RCC 7860 (cell line): ENCODE measurements at regions not wholly inside any gene's neighbourhood (a gene's known extent, or its start where the extent isn't known, plus 50 kb on each side); places are given as distances from the start of the nearest gene placed in this dataset.

Source experiments
- DNase-seq: peaks from one replicate; pipeline ENCODE4 v3.0.0-alpha.2; 2015; ENCODE audit warnings: low spot score
- FAIRE-seq: peaks from 2 replicates; lab custom pipeline; 2012; peaks lifted over from hg19 to GRCh38; lab: Jason Lieb, UNC

DNA sequence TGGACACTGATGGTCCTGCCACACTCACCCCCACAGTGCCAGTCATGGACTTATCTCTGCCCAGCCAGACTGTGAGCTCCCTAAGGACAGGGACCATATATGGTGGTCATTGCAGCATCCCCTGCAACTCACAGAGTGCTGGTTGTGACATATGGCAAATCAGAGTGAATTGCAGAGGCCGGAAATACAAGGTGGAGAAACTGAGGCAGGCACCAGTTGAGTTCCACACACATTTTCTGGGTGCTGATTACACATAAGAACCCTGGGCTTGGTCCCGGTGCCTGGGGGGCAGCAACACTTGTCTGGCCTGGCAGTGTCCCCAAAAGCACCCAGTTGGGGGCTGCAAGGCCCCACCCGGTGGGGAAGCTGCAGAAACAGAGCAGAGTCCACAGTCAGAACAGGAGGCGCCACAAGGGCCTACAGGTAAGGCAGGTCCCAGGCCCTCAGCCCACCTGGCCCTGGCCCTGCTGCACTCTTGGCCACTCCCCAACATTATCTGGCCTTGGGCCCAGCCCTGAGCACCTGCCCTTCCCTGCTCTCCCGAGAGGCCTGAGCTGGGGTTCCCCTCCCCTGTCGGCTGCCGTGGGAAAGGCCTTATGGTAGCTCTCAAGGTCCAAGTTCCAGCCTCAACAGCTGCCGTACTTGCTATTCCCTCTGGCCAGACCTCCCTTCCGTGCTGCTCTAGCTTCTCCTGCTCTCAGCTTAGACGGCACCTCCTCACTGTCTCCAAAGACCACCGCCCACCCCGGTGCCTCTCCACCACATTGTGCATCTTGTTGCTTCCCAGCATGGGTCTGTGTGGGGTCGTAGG is 140.8 kb upstream of the PTPN1 start:
- no peak for FAIRE-seq
- no peak for DNase-seq

DNA sequence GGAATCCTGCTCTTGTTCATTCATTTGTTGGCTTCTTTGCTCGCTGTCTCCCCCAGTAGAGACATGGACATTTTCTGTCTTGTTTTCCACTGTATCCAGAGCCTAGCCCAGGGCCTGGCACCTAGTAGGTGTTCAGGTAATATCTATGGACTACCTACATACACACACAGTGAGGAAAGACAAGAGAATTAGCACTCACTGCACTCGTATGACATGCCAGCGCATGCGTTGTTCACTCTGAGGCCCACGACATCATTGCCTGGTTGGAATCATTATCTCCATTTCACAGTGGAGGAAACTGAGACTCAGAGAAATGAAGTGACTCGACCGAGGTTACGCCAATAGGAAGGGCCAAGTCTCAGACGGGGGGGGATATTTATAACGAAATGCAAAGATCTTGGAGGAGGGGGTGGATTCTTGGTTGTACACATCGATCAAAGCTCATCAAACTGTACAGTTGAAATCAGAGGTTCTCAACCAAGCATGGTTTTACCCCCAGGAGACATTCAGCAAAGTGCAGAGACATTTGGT is 140.1 kb upstream of the PTPN1 start:
- DNase-seq: no peak
- no peak for FAIRE-seq

DNA sequence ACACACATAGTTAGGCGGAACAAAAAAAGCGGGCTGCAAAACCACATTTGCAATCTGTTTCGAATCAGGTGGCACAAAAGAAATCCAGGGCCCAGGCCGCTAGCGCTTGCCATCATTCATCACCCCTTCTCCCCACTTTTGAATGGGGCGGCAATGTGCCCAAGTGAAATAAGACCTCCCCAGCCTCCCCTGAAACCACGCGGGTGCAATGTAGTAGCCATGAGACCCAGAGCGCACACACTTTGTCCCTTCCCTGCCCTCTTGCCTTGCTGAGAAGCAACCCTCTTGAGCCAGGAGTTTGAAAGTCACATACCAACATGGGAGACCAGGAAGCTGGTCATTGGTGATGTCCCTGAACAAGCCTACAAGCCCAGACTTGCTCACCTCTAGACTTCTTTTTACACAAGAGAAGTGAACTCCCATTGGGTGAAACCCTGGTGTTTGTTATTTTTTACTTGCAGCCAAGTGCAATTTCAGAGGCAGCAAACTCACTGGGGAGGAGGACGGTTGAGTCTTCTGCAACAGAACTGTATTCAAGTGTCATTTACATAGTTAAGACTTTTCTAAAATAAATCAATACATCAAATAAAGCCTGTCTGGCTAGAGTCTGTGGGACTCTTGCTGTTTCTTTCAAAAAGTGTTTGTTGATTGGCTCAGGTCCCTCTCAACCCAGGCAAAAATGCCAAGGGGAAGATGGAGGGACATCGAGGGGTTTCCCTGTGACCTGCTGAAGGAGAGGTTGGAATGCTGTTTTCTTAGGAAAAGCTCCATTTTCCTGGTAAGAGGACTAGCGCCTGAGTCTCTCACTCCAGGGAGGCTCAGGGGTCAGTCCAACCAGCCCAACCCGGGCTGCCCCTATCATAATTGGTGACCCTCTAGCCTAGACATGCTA is 138.1 kb upstream of the PTPN1 start:
- no peak for DNase-seq
- FAIRE-seq: no peak

DNA sequence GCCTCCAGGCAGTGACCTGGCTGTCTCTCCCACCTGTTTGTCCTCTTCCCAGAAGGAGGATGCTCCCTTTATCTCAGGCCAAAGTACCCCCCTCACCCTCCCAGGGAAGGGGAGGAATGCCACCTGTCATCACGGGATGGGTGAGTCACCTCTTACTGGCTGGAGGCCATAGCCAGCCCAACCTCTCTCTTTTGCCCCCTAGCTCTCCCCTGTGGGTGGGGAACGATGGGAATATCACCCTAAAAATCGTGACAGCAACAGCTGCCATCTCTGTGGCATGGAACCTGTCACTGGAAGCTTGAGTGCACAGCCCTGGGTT is 137.5 kb upstream of the PTPN1 start:
- peak; percentile 7 for DNase-seq
- no peak for FAIRE-seq

DNA sequence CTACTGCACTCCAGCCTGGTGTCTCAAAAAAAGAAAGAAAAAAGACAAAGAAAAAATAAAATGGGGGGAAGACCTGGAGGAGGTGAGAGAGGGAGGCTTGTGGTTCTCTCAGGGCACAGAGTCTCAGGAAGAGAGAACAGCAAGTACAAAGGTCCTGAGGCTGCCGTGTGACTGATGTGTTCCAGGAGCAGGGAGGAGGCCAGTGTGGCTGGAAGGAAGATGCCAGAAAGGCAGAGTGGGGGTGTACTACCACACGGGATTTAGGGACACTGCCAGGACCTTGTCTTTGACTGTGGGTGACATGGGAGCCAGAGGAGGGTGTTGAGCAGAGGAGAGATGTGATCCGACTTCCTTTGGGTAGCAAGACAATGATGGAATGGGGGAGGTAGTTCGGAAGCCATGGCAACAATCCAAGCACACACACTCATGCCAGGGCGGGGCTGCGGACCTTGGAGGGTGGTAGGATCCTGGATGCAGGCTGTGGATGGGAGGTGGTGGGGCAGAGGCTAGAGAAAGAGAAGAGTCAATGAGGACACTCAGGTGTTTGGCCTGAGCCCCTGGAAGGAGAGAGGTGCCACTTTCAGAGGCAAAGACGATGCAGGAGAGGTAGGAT is 136.4 kb upstream of the PTPN1 start:
- DNase-seq (peak; percentile 7), FAIRE-seq (no peak)

DNA sequence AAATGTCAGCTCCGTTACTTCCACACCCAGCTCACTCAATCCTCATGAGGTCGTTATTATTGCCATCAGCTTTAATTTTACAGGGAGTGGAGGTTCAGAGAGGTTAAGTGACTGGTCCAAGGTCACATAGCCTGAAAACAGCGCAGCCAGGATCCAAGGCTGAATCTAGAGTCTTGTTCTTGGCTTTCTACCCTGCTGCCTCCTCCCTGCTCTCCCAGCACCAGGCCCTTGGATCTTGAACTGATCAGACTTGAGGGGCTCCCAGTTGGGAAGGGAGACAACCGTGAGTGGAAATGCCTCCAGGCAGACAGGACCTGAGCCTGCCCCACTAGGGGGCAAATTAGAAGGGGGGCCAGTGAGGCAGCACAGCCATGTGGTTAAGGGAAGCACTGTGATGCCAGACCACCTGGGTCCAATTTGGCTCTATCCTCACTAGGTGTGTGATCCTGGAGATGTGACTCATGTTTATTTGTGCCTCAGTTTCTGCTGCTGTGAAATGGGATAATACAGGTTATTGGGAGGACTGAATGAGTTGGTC is 135.6 kb upstream of the PTPN1 start:
- DNase-seq: no peak
- no peak for FAIRE-seq

DNA sequence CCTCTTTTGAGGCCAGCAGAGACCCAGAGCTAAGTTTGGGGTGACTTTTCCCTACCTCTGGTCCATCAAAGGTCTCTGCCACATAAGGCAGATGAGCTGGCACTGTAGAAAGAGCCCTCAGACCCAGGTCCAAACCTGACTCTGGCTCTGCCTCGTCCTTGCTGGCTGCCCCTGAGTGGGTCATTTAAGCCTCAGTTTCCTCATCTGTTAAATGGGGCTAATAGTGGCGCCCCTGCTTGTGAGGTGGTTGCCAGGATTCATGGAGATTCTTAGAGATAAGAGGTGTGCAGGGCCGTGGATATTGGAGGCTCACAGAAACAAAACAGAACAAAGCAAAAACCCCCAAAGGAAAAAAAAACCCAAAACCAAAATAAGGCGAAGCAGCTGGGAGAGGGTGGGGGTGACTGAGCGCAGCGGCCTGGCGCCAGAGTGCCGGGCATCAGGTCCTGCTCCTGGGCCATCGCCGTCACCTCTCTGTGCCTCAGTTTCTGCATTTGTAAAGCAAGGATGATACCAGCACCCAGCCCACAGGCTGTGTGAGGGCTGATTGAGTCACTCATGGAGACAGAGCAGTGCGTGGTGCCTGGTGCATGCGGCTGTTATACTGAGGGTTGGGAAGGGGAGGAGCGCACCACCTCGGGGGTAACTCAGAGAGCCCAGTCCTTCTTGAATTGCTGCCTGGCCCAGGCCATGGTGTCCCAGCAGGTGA is 133.8 kb upstream of the PTPN1 start:
- FAIRE-seq: no peak

DNA sequence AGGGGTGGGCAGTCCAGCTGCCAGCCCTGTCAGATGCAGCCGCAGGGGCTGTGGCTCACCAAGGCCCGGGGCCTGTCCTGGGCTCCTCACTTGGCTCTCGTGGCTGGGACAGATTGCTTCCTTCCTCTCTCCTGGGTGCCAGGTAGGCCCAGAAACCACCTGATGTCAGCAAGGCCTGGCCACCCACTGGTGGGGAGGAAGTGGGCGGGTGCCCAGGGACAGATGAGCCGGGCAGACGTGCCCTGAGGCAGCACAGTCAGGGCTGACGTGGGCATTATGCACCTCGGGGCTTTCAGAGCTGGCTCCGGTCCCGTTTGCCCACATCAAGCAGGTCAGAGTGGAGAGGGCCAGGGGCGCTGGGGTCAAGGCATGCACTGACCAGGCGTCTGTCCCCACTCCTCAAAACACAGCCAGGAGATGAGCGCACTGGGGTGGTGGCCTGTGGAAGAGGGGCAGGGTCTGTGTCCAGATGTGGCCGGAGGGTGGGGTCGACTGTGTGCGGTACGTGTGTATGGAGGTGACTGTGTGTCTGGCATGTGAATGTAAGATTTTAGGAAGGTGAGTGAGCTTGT is 133.2 kb upstream of the PTPN1 start:
- no peak for FAIRE-seq
- DNase-seq: no peak

More for the DNA sequence above, 133.8 kb upstream of the PTPN1 start:
- DNase-seq: no peak

DNA sequence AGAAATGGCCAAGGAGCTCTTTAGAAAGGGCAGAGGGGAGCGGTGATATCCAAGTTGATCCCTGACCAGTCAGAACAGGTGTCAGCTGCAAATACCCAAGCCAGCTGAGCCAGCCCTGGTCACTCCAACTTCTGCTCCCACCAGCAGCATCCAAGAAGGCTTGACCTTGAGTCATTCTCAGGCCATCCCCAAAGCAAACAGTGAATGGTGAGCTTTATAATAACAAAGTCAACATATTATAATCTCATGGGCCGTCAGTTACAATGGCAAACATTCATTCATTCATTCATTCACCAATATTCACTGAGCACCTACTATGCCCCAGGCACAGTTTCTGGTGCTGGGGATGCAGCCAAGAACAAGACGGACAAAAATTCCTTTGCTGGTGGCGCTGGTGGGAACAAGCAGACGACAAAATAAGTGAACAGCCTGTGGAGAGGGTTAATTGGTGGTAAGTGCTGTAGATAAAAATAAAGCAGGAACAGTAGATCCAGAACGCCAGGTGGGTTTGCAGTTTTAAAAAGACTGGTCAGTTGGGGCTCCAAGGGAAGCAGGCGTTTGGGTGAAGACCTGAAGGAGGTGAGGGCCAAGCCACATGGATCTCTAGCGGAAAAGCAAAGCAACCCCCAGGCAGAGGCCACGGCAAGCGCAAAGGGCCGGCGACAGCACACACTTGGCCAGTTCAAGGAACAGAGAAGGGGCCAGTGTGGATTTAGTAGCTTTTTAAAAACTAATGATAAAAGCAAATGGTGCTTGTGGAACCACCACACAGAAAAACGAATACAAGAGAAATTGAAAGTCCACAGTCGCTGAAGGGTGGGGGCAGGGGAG is 131.8 kb upstream of the PTPN1 start:
- DNase-seq: no peak
- FAIRE-seq: no peak

DNA sequence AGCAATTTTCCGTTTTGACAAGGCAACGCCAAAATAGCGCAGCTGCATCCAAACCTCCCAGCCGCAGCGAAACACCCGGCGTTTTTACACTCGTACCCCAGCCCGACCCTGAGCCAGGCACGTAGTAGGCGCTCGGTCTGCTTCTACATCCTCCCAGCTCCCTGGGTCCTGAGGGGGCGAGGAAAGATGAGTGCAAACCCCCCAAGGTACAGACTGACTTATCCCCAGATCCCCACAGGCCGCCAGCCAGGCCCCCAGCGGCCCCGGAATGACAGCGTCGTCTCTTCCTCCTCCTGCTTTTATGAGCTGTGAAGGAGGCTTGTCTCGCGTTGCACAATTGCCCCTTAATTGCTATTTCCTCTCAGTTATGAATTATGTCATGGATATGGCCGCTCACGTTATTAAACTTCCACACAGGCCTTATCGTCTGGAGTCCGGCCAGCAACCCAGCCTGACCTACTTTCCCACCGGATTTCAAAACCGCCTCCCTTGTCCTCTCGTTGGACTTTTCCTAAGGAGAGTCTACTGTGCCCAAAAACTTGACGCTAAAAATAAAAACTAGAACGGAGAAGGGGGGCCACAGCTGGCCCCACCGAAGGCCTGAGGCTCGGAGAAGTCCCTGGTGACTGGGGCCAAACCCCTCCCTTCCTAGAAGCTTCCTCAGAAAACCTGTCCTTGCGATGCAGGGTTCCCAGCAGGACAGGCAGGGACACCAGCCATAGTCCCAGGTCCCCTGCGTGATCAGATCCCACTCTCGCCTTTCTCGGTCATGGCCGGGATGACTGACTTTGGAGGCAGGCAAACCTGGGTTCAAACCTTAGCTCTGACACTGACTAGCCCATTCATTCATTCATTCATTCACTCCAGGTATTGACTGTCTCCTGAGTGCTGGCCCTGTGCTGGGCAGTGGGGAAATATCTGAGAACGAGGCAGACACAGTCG is 130.9 kb upstream of the PTPN1 start:
- FAIRE-seq: no peak
- DNase-seq: no peak

DNA sequence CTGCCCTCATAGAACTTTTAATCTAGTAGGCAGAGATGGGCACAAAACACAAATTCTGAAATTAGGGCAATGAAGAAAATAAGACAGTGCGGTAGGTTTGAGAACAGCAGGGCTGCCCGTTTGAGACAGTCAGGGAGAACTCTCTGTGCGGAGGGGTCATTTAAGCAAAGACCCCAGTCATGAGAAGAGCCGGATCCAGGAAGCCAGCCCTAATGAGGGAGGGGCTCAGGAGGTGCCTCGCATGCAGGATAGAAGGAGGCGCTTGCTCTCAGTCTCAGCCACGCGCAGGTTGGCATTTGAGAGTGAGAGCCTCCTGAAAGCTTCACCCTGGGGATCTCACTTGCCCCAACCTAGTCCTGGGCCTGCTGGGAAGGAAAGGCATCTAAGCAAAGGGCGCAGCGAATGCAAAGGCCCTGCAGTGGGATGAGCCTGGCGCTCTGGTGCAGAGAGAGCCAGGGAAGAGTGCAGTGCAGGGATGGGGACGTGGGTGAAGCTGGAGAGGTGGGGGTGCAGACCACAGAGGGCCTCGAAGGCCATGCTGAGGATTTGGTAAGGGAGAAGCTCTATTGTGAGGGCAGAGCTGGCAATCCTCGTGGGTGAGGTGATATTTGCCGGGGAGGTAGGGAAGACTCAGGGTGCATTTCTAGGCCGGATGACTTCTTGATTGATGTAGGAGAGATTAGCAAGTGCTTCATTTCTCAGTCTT is 130.0 kb upstream of the PTPN1 start:
- DNase-seq (no peak), FAIRE-seq (no peak)

DNA sequence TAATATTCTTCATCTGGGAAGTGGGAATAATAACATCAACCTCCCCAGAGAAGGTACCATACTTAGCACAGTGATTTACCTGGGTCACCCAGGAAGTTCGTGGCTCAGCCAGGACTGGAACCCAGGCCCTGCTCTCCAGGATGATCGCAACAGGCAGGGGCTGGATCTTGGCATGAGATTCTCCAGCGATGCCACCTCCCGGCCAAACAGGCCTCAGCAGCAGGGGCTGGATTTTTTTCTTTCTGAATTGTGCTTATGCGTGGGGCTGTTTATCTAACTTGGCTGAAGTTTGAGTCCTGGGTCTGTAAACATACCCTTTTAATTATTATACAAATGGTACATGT is 129.5 kb upstream of the PTPN1 start:
- peak; percentile 50 for DNase-seq
- FAIRE-seq: no peak

DNA sequence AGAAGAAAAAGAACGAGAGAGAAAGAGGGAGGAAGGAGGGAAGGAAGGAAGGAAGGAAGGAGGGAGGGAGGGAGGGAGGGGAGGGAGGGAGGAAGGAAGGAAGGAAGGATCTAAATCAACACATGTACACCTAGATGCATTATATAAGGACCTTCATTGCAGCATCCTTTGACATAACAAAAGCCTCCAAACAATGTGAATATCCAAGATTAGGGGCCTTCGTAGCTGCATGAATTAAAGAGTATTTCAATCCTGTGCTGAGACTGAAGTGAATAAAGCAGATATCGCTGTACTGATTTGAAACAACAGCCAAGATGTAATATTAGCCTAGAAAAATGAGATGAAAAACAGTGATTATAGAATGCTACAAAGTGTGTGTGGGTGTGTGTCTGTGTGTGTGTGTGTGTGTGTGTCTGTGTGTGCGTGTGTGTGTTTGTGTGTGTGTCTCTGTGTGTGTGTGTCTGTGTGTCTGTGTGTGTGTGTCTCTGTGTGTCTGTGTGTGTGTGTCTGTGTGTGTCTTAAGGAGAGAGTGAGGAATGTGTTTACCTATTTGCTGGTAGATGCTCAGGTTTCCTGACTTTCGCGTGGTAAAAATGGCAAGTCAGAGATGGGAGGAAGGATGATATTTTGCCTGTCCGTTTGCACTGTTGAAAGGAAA is 129.0 kb upstream of the PTPN1 start:
- FAIRE-seq (no peak), DNase-seq (no peak)

DNA sequence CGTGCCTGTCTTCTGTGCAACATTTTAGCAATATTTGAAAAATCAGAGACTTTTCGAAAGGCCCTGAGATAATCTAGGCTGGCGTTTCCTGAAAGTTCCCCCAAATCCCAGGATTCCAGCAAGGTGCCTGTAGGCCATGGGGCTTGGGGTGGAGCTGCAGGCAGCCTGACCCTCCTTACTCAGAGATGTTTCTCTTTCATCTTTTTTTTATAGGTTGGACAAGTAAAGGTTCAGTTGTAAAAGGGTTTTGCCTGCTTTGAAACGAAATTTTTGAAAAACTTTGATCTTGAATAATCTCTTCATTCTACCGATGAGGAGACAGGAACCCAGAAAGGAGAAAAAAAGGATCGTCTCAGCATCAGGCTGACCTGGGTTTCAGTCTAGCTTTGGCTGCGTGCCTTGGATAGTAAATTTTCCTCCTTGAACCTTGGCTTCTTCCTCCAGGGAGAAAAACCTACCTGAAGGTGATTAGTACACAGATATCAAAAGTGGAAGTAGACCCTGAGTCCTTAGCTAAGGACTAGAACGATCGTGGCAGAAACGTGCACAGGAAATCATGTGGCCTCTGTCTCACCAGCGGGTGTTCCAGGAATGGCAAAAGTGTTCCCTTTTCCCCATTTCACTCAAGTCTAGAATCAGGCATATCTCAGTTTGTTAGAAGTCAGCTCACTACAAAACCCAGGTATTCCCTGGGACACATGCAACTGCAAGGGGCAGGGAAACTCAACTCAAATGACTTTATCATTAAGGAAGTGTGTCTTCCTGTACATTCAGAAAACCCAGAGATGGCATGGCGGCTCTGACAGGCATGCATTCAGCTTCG is 128.2 kb upstream of the PTPN1 start:
- FAIRE-seq (no peak), DNase-seq (no peak)

DNA sequence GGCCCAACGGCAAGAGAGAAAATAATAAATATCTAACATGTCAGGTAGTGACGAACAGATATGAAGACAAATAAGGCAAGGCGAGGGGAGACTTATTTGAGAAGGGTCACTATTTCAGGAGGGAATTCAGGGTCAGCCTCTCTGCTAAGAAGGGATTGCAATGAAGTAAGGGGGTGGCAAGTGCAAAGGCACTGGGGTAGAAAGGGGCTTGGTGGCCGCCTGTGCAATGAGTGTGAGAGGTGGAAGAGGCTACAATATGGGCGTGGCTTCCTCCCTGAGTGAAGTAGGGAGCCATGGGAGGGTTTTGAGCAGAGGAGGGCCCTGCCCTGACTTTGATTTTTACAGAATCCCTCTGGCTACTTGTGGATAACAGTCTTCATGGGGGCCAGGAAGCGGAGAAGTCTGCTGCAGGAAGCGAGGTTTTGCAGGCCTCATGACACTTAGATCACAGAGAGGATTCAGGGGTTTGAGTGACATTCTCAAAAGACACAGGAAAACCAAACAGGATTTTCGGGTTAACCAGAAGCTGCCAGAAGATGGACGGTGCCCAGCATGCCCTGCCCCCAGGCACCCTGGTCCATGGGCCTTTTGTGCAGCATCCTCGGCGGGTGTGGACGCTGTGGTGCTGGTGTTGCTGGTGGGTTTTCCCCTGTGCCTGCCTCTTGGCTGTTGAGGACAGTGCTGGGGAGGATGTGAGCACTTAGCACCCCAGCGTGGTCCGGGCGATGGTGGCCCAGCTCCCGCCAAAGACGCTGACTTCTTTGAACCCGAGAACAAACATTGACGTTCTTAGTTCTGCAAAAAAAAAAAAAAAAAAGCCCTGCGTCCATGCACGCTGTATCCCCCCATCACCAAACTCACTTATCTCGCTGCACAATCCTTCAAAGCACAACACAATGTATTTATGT is 124.2 kb upstream of the PTPN1 start:
- FAIRE-seq (no peak), DNase-seq (no peak)

DNA sequence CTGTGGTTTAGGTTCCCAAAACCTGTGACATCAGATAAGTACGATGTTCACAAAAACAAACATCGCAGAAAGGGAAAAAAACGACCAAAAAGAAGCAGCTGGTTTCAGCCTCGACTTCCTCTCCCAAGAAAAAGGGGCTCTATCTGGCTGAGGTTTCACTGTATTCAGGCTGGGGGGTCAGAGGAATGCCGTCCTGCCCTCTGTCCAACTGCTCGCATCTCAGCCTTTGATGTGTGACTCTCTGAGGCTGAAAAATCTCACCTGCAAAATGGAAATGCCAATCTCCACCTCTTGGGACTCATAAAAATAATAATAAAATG is 123.6 kb upstream of the PTPN1 start:
- no peak for DNase-seq
- no peak for FAIRE-seq
